Stimulated activated naive CD8-positive, alpha-beta T cell treated with anti-CD3 and anti-CD28 coated beads, Interleukin-15, amount 100 ng/mL, for 72 hours (primary cell): ENCODE measurements at regions not wholly inside any gene's neighbourhood (a gene's known extent, or its start where the extent isn't known, plus 50 kb on each side); places are given as distances from the start of the nearest gene placed in this dataset.
"Not testable (repeated sequence)": the region's sequence is repeated elsewhere in the genome, so short reads cannot be mapped to it uniquely, and the experiment has no call there.

Experiments
- ATAC-seq: fragments of 150-1000 bp; cut with Tn5 transposase; 2 replicates; pipeline ENCODE4 v1.10.0; 2021; ENCODE audit warnings: mild to moderate bottlenecking, moderate library complexity
- DNase-seq, 2 donors: peaks; one replicate each; pipeline ENCODE4 v3.0.0; 2021 to 2022
- H3K27ac Mint-ChIP-seq, 2 donors: one replicate each; pipeline ENCODE4 v1.8.0; 2022; ENCODE audit warnings: mild to moderate bottlenecking in 2 of 2, mixed read lengths in 2 of 2, moderate library complexity in 2 of 2
- H3K27me3 Mint-ChIP-seq: one replicate; pipeline ENCODE4 v1.8.0; 2022; ENCODE audit warnings: mixed read lengths
- H3K4me1 Mint-ChIP-seq: one replicate; pipeline ENCODE4 v1.8.0; 2022; ENCODE audit warnings: mild to moderate bottlenecking, mixed read lengths
- H3K4me3 Mint-ChIP-seq, 2 donors: one replicate each; pipeline ENCODE4 v1.8.0; 2022; ENCODE audit warnings: mild to moderate bottlenecking in 2 of 2, mixed read lengths in 2 of 2, moderate library complexity in 1 of 2
- H3K9me3 Mint-ChIP-seq, 2 donors: one replicate each; pipeline ENCODE4 v1.8.0; 2022; ENCODE audit warnings: mixed read lengths in 2 of 2

GRCh38 chr6:87763901-87764300 lies 61.9 kb upstream of the AKIRIN2 start:
- H3K4me1 Mint-ChIP-seq = no peaks in the 10 kb centered on the region

GRCh38 chr6:87763276-87763675 lies 61.2 kb upstream of the AKIRIN2 start:
- H3K27ac Mint-ChIP-seq = no peak overlapping the region
- no peaks in the 10 kb centered on the region for H3K4me1 Mint-ChIP-seq

More at GRCh38 chr6:87763901-87764300, 61.9 kb upstream of the AKIRIN2 start:
- Mint-ChIP-seq H3K27ac (no peak overlapping the region), H3K27me3 (no peaks in the 10 kb centered on the region), H3K4me3 (no peak overlapping the region), H3K9me3 (peaks cover 0 to 9% of the 10 kb centered on the region in 2 donors)
- ATAC-seq (no peak), DNase-seq (no peak)

GRCh38 chr6:87762116-87762515 lies 60.1 kb upstream of the AKIRIN2 start:
- no peak for DNase-seq
- H3K9me3 Mint-ChIP-seq = peaks cover 0 to 9% of the 10 kb centered on the region in 2 donors
- H3K27me3 Mint-ChIP-seq = no peaks in the 10 kb centered on the region
- H3K4me1 Mint-ChIP-seq = peaks cover 3% of the 10 kb centered on the region
- H3K27ac Mint-ChIP-seq = no peak overlapping the region
- ATAC-seq = no peak
- no peak overlapping the region for H3K4me3 Mint-ChIP-seq

More at GRCh38 chr6:87763276-87763675, 61.2 kb upstream of the AKIRIN2 start:
- H3K27me3 Mint-ChIP-seq = no peaks in the 10 kb centered on the region
- ATAC-seq = no peak
- no peak for DNase-seq
- peaks cover 0 to 9% of the 10 kb centered on the region in 2 donors for H3K9me3 Mint-ChIP-seq
- H3K4me3 Mint-ChIP-seq = no peak overlapping the region

GRCh38 chr6:87757792-87758191 lies 55.8 kb upstream of the AKIRIN2 start:
- ATAC-seq = no peak
- peaks cover 7% of the 10 kb centered on the region for H3K27me3 Mint-ChIP-seq
- no peak overlapping the region for H3K27ac Mint-ChIP-seq
- no peaks in the 10 kb centered on the region for H3K9me3 Mint-ChIP-seq
- H3K4me1 Mint-ChIP-seq = peaks cover 18% of the 10 kb centered on the region
- H3K4me3 Mint-ChIP-seq = peak overlapping the region in 1 of 2 donors; percentile 33
- DNase-seq = no peak

- peaks cover 7% of the 10 kb centered on the region for H3K27me3 Mint-ChIP-seq
- DNase-seq (peak; percentile 17 to 60), ATAC-seq (peak; percentile 97)
- H3K4me3 Mint-ChIP-seq = peak overlapping the region in 1 of 2 donors; percentile 5
- no peaks in the 10 kb centered on the region for H3K9me3 Mint-ChIP-seq
- H3K27ac Mint-ChIP-seq = peak overlapping the region in 1 of 2 donors; percentile 9
- H3K4me1 Mint-ChIP-seq = peaks cover 18% of the 10 kb centered on the region
Measured at GRCh38 chr6:87756858-87757257, 54.8 kb upstream of the AKIRIN2 start.

- no peak for DNase-seq
- no peak overlapping the region for H3K27ac Mint-ChIP-seq
- H3K4me1 Mint-ChIP-seq = peaks cover 18% of the 10 kb centered on the region
- H3K27me3 Mint-ChIP-seq = peaks cover 7% of the 10 kb centered on the region
- no peaks in the 10 kb centered on the region for H3K9me3 Mint-ChIP-seq
- H3K4me3 Mint-ChIP-seq = no peak overlapping the region
- no peak for ATAC-seq
Measured at GRCh38 chr6:87755708-87756671, 54.0 kb upstream of the AKIRIN2 start.

- no peak overlapping the region for H3K27ac Mint-ChIP-seq
- H3K4me3 Mint-ChIP-seq = no peak overlapping the region
- H3K27me3 Mint-ChIP-seq = peaks cover 7% of the 10 kb centered on the region
- no peak for DNase-seq
- no peaks in the 10 kb centered on the region for H3K9me3 Mint-ChIP-seq
- ATAC-seq = no peak
- peaks cover 18% of the 10 kb centered on the region for H3K4me1 Mint-ChIP-seq
Measured at GRCh38 chr6:87754828-87755227, 52.8 kb upstream of the AKIRIN2 start.

- H3K9me3 Mint-ChIP-seq = no peaks in the 10 kb centered on the region
- no peak overlapping the region for H3K27ac Mint-ChIP-seq
- peaks cover 18% of the 10 kb centered on the region for H3K4me1 Mint-ChIP-seq
- DNase-seq = no peak
- no peak for ATAC-seq
- no peak overlapping the region for H3K4me3 Mint-ChIP-seq
- H3K27me3 Mint-ChIP-seq = peaks cover 7% of the 10 kb centered on the region
Measured at GRCh38 chr6:87753131-87753685, 51.2 kb upstream of the AKIRIN2 start.

- DNase-seq, H3K27ac Mint-ChIP-seq, H3K4me3 Mint-ChIP-seq, H3K27me3 Mint-ChIP-seq, H3K9me3 Mint-ChIP-seq, ATAC-seq: not testable (repeated sequence)
- H3K4me1 Mint-ChIP-seq = peaks cover 18% of the 10 kb centered on the region
Measured at GRCh38 chr6:87752503-87752902, 50.5 kb upstream of the AKIRIN2 start.
